Superior temporal gyrus (tissue), 1 donor: ENCODE measurements at regions not wholly inside any gene's neighbourhood (a gene's known extent, or its start where the extent isn't known, plus 50 kb on each side); places are given as distances from the start of the nearest gene placed in this dataset.

ENCODE experiments used
- DNase-seq: peaks from one replicate; pipeline ENCODE4 v3.0.0-alpha.2; 2016; ENCODE audit errors: extremely low spot score

DNA sequence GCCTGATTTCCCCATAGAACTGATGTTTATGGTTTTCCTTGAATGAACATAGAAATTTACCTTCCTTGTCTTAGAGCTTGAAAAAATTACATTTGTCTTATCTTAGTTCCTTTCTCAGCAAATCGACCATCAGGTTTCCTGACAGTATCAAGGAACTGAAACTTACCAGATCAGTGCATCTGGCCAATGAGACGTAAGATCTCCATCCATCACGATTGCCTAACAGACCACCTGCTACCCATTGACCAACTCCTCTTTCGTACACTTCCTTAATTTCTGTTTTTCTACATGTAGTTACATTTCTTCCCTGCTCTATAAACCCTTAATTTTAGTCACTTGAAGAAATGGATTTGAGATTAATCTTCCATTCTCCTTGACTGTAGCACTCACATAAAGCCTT, 57.4 kb upstream of the TMPRSS15 start:
- no peak for DNase-seq

GRCh38 chr21:18461743-18462142, 58.2 kb upstream of the TMPRSS15 start:
- no peak for DNase-seq

- no peak for DNase-seq
Observed at GRCh38 chr21:18467715-18468114, 64.1 kb upstream of the TMPRSS15 start.

- no peak for DNase-seq
Observed at GRCh38 chr21:18468790-18469189, 65.2 kb upstream of the TMPRSS15 start.

DNA sequence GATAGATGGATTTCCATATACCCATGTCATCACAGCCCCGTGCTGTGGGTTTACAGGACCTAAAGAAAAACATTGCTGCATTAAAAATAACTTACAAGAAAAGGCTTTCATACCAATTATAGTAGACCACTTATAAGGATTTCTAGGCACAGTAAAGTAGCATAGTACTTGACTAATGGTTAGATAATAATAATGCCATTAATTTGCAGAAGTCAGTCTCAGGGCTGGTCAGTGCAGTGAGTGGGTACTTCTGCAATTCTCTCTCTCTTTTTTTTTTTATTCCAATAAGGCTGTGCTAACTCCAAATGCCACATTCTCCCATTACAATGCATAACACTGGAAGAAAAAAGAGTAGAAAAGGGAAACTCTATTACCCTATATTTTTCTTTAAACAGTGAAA, 73.1 kb upstream of the TMPRSS15 start:
- DNase-seq = no peak

- DNase-seq = no peak
Observed at GRCh38 chr21:18477043-18477442, 73.5 kb upstream of the TMPRSS15 start.

GRCh38 chr21:18478513-18478912, 74.9 kb upstream of the TMPRSS15 start:
- DNase-seq = no peak

DNA sequence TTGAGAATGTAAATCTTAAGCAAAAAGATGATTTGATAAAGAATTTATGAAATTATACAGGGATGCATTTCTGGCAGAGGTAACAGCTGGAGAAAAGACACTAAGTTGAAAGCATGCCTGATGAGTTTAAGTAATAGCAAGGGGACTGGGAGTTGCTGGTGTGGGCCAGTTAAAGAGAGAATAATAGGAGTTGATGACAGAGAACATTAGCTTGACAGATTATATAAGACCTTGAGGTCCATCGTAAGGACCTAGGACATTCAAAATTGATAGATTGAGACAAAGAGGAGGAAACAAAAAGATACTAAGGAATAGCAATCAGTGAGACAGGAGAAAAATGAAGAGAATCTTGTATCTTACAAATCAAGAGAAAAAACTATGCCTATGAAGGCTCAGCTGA, 84.7 kb upstream of the TMPRSS15 start:
- DNase-seq = no peak

DNA sequence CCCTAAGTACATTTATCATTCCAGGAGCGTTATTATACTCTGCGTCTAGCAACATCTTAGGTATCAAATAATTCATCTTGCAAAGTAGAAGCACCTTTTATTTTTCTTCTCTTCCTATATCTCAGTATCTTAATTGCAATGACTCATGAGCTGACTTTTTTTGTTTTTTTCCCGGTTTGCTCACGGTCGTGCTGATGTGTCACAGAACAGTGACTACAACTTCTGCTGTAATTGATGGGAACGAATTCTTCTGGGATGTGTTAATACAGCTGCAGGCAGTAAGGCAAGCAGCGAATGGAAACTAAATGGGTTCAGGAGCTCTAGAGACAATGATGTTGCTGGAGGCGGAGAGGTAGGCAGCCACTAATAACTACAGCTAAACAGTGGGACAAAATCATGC, 89.8 kb upstream of the TMPRSS15 start:
- no peak for DNase-seq

DNA sequence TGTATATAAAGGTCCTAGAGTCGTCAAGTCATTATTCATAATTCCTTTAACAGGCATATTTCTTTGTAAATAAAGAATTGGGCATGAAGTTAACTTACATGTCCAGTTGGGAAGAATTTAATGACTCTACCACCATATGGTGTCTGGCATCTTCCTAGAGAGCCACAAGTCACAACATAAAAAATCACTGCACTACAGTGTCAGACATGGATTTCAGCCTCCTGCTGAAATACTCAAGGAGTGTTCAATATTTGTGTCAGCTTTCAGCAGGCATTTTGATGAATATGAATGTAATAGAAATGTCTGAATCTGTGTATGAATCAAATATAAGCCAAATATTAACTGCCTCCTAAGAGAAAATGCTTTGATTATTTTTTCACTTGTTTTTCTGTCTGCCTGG, 91.9 kb upstream of the TMPRSS15 start:
- no peak for DNase-seq

GRCh38 chr21:18498431-18498830, 94.8 kb upstream of the TMPRSS15 start:
- DNase-seq = no peak

DNA sequence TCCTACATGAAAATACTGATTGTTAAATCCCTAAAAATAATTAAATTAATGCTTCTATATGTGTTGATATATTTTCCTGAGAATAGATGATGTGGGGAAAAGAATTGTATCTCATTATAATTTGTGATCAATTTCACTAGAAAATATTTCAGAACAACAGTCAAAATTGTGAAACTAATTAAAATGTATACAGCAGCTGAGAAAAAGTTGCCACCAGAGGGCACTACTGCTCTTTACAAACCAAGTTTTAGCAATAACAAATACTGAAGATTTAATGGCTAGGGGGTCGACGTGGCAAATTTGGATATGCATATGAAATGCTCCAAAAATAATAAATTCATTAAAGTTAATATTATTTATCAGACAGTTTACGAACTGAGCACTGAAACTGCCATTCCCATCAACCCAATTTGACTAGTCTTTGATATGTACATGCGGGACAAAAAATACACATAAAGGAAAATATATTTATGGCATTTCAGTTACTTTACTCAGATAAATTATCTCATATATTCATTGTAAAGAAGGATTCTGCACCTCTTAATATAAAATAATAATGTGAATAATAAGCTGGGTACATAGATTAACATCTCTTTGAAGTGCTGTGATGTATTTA, 96.3 kb upstream of the TMPRSS15 start:
- DNase-seq = peak; percentile 85

DNA sequence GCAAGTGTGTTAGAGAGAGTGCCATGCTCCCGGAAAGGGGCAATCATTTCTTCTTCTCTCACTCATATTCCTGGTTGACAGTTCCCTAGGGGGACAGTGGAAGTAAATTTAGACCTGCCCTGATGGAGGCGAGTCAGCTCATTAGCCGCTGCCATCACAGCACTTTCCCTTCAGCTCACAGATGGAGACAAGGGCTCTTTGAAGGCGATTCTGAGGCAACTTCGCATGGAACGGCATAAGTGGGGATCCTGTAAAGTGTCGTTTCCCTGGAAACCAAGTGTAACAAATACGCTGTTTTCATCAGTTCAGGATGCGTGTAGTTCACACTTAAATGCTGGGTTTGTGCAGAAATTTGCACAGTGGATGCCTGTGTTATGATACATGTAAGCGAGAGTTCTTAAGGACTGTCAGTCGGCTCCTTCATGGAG, 114.5 kb upstream of the TMPRSS15 start:
- peak; percentile 42 for DNase-seq

DNA sequence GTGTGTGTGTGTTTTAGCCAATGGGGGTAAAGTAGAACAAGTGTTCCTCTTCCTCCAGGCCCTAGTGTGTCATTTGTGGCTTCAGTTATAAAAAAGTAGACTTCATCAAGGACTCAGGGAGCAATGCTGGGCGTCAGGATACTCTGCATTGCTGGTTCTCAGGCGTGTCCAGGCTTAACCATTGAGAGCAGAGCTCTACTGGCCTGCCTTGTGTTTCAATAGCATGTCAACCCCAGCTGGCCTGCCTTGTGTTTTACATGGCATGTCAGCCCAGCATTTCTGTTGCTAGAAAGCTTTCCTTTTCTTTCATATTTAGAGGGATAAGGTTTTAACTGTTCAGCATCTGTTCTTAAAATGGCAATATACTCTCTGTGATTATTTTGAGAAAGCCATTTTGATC, 117.6 kb upstream of the TMPRSS15 start:
- no peak for DNase-seq

- DNase-seq = peak; percentile 64
Observed at GRCh38 chr21:18522181-18522972, 118.8 kb upstream of the TMPRSS15 start.

DNA sequence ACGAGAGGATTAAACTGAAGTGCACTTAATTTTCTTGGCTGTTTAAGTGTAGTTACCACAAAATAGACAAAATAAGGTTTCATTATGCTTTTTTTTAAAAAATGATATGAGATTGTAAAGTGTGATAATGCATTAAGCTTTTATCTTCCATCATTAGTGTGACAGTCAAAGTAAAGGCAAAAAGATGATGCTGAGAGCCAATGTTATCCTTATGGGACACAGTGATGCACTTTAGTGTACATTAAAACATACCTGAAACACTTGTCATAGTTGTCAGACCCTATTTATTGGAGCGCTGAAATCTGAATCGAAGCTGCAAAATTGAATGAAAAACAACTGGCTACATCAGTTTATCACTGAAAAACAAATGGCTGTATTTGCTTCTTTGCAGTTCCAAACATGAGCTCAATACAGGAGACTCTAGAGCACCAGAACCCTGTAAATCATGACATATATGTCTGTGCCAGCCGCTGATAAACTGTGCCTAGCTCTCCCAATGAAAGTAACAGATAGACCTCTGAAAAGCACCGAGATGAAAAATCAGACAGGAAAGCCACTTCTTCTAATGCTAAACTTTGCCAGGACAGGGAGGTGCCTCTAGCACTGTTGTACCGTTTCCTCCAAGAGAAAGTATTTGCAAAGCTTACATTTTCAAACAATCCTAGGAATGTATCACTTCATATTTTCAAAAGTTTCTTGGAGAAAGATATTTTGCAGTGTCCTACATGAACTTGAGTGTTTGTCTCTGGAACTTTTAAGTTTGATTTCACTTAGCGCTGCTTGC, 120.7 kb upstream of the TMPRSS15 start:
- DNase-seq = no peak

DNA sequence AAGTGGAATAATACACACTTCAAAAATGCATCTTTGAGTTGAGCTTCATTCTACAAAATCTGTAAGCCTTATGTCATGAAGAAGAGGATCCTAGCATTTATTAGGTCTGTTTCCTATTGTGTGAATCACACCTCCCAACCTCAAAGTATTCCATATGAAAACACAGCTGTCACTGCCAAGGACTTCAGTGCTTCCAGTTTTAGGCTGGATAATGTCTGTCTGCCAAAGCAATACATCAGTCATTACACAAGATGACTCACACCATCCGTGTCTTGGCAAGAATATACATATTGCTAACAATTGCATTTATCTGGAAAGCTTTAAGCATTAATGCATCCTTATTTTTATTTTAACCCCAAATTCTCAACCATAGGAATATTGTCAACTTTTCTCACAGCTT, 125.7 kb upstream of the TMPRSS15 start:
- no peak for DNase-seq

DNA sequence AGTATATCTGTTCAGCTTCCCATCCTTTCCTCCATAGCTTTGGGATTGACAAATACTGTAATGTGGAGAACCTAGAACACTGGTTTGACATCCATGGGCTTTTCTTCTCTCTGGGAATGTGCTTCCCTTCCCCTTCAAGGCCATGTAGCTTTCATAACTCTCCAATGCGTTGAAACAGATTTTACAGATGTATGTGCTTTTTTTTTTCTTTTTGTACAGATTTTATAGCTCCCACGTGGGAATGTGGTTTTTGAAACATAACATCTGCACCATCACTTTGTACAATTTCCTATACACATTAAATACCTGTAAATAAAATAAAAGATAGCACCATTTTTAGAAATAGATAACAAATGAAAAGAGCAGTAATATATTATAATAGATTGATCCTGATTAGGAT, 138.5 kb upstream of the TMPRSS15 start:
- no peak for DNase-seq

- DNase-seq = no peak
Observed at GRCh38 chr21:18545908-18546307, 142.3 kb upstream of the TMPRSS15 start.

- DNase-seq = no peak
Observed at GRCh38 chr21:18547347-18547746, 143.8 kb upstream of the TMPRSS15 start.

- DNase-seq = no peak
Observed at GRCh38 chr21:18548249-18548648, 144.7 kb upstream of the TMPRSS15 start.

DNA sequence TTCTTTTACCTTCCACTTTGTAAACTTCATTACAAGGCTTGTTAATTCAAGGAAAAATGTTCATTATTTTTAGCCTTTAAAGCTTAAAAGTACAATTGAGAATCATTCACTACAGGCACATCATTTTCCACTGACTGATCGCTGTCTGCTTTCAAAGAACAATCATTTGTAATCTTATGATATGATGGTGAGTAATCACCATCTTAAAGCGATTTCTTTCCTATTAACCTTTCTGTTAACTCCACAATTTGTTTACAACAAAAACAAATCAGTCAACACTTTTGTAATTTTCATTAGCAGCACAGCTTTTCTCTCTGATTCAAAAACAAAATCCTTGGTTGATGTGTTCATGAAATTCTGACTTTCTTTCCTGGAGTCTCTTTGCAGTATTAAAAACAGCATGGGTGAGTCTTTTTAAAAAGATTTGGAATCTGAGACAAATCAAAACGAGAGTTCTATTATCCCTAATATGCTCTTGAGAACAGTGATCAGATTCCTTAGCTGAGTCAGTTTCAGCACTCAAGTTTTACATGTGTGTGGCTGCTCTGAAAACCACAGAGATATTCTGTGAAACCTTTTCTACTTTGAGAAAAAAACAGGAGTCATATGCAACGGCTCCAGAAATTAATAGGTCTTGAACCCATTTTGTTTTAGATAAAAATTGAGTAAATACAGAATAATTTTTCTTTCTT, 145.8 kb upstream of the TMPRSS15 start:
- no peak for DNase-seq
